ENCODE measurements at regions not wholly inside any gene's neighbourhood (a gene's known extent, or its start where the extent isn't known, plus 50 kb on each side); places are given as distances from the start of the nearest gene placed in this dataset.

- TF ChIP-seq FOS (IDR thresholded peaks at IDR 0.05; ENCODE audit: borderline replicate concordance, insufficient read depth, low read length), result no peak
- no peak for TF ChIP-seq MYC (IDR thresholded peaks at IDR 0.05; ENCODE audit: low read depth, low read length)
- no peak for TF ChIP-seq MAX (IDR thresholded peaks at IDR 0.05; ENCODE audit: insufficient read depth, insufficient read length)
- no peak for TF ChIP-seq POLR2A (IDR thresholded peaks at IDR 0.05; ENCODE audit: low read depth, low read length)
- no peak for TF ChIP-seq JUN (IDR thresholded peaks at IDR 0.05; ENCODE audit: borderline replicate concordance, insufficient read depth, insufficient read length, low read depth)
- TF ChIP-seq POLR2AphosphoS5 (IDR thresholded peaks at IDR 0.05; ENCODE audit: insufficient read depth, low read depth, low read length), result no peak
- TF ChIP-seq GATA2 (IDR thresholded peaks at IDR 0.05; ENCODE audit: insufficient read depth, insufficient read length, low read depth, low read length), result no peak
- FAIRE-seq (no peak), DNase-seq (ENCODE audit: low read depth, low spot score) (no peak)
- dilution Hi-C loops (cut with MboI; ENCODE audit: extremely low pct_ligation_motif_present, low sequenced_read_pairs), result no loop called here
- no peak overlapping the region for H3K27ac ChIP-seq (ENCODE audit: insufficient read depth, low read depth, low read length)
- no peak overlapping the region for H3K4me2 ChIP-seq (ENCODE audit: insufficient read depth, low read length)
- no peak overlapping the region for H2AFZ ChIP-seq (ENCODE audit: low read depth, low read length)
- intact Hi-C loops (cut with micrococcal nuclease), result no loop called here
- H3K9ac ChIP-seq (replicated peaks; ENCODE audit: extremely low read depth, insufficient read depth, low read length), result no peak overlapping the region
- H3K9me3 ChIP-seq (replicated peaks; ENCODE audit: control insufficient read depth, insufficient read depth, low read length), result no peaks in the 10 kb centered on the region
- H3K27me3 ChIP-seq (ENCODE audit: control insufficient read depth in 2 of 2, insufficient read depth in 2 of 2, low read length in 2 of 2), result peaks cover 17% of the 10 kb centered on the region in 2 experiments
- H3K4me3 ChIP-seq (replicated peaks in 1 of 3; ENCODE audit: insufficient read depth in 1 of 3, low read depth in 1 of 3, low read length in 3 of 3), result no peak overlapping the region
- H4K20me1 ChIP-seq (replicated peaks; ENCODE audit: control insufficient read depth, extremely low read depth, insufficient read depth, low read length), result no peaks in the 10 kb centered on the region
- BruUV-seq (replicated peaks), result no TSS peak
- POLR2A ChIA-PET, result no interaction called here
- no peaks in the 10 kb centered on the region for H3K36me3 ChIP-seq (ENCODE audit: control insufficient read depth in 2 of 2, extremely low read depth in 1 of 2, insufficient read depth in 2 of 2, low read length in 2 of 2)
- H3K9me1 ChIP-seq (replicated peaks; ENCODE audit: control insufficient read depth, extremely low read depth, insufficient read depth, low read length), result no peaks in the 10 kb centered on the region
- CTCF ChIA-PET, result interaction anchor here (1.3 to 2.9 kb wide), 4 partner anchors 11 to 73 kb away, joined by 3 to 14 read pairs (median 5); no protein-coding TSS in a partner anchor
- H3K79me2 ChIP-seq (ENCODE audit: control insufficient read depth, insufficient read depth, low read length), result no peaks in the 10 kb centered on the region
- H3K4me1 ChIP-seq (ENCODE audit: control insufficient read depth, extremely low read depth, insufficient read depth, low read length), result no peaks in the 10 kb centered on the region
Observed at GRCh38 chr22:22059291-22060002, 76.9 kb upstream of the TOP3B start.

All from endothelial cell of umbilical vein (primary cell).